ENCODE measurements at regions not wholly inside any gene's neighbourhood (a gene's known extent, or its start where the extent isn't known, plus 50 kb on each side); places are given as distances from the start of the nearest gene placed in this dataset.

DNA sequence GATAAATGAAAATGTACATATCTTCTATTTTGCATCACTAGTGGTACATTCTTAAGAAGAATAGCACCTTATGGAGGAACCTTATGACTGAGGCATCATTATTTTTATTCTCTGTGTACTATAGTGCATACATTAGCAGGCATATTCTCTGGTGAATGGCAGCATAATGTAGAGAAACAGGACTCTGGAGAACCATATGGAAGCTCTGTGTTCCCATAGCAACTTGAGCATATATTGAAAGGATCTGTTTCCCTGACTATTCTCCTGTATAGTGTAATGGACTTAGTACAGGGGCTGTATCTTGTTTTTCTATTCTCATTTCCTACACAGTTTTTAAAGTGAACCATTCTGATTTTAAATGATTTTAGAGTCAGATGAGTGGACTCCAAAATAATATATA is 128.4 kb upstream of the SMIM30 start:
- TF ChIP-seq, protein P1, sequence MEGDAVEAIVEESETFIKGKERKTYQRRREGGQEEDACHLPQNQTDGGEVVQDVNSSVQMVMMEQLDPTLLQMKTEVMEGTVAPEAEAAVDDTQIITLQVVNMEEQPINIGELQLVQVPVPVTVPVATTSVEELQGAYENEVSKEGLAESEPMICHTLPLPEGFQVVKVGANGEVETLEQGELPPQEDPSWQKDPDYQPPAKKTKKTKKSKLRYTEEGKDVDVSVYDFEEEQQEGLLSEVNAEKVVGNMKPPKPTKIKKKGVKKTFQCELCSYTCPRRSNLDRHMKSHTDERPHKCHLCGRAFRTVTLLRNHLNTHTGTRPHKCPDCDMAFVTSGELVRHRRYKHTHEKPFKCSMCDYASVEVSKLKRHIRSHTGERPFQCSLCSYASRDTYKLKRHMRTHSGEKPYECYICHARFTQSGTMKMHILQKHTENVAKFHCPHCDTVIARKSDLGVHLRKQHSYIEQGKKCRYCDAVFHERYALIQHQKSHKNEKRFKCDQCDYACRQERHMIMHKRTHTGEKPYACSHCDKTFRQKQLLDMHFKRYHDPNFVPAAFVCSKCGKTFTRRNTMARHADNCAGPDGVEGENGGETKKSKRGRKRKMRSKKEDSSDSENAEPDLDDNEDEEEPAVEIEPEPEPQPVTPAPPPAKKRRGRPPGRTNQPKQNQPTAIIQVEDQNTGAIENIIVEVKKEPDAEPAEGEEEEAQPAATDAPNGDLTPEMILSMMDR (IDR thresholded peaks at IDR 0.05) = no peak
- TF ChIP-seq POLR2A (IDR thresholded peaks at IDR 0.05) (no peak), POLR2AphosphoS5 (IDR thresholded peaks at IDR 0.05) (no peak), EP300 (IDR thresholded peaks at IDR 0.05; ENCODE audit: low read depth) (no peak)

All from transverse colon (tissue), 4 donors.